ENCODE measurements at regions not wholly inside any gene's neighbourhood (a gene's known extent, or its start where the extent isn't known, plus 50 kb on each side); places are given as distances from the start of the nearest gene placed in this dataset.

- no peak for TF ChIP-seq CTCF (IDR thresholded peaks at IDR 0.05; ENCODE audit: insufficient read depth, low read length)
- TF ChIP-seq REST (IDR thresholded peaks at IDR 0.05; ENCODE audit: insufficient replicate concordance, low read depth): no peak
Observed at GRCh38 chr1:18032172-18032859, 75.3 kb upstream of the IGSF21 start.
